HuH-7.5 (cell line): ENCODE measurements at regions not wholly inside any gene's neighbourhood (a gene's known extent, or its start where the extent isn't known, plus 50 kb on each side); places are given as distances from the start of the nearest gene placed in this dataset.

Experiments used
- DNase-seq: peaks from one replicate; pipeline ENCODE4 v3.0.0; 2011; ENCODE audit warnings: low spot score

DNA sequence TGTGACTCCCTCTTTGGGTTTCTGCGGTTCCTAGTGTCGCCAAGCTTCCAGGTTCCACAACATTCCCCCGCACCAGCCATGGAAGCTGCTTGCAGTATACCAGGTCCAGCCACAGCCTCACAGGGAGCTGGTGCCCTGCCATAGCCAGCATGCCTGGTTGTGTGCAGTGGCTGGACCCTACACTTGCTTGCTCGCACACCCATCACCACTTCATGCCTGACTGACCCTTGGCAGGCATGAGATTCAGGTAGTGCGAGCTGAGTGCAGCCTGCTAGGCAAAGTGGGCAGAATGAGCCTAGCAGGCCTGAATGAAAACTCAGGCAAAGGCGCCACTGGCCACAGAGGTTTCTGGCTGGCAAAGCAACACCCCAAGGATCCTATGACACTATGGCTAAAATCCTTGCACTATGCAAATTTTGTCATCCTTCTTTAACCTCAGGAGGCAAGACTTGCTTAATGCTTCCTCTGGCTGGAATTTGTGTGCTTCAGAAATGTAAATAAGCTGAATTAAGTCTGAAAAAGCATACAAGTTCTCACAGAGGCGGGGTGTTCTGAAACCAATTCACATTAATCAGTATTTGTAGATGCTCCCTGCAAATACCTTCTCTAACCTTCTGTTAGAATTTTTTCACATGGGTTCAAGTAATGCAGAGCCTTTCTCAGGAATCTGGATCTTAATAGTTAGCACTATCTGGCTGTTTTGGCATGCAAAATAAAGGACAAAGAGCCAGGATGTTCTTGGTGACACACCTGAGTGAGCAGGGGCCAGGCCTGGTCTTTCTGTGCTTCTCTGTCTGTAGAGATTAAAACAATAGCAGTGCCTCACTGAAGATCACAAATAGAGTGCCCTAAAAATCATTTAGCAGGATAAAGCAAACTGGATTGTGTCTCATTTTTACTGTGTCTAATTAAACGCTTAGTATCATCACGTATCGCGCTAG, 256.9 kb downstream of the GPATCH2 start:
- DNase-seq, result no peak

DNA sequence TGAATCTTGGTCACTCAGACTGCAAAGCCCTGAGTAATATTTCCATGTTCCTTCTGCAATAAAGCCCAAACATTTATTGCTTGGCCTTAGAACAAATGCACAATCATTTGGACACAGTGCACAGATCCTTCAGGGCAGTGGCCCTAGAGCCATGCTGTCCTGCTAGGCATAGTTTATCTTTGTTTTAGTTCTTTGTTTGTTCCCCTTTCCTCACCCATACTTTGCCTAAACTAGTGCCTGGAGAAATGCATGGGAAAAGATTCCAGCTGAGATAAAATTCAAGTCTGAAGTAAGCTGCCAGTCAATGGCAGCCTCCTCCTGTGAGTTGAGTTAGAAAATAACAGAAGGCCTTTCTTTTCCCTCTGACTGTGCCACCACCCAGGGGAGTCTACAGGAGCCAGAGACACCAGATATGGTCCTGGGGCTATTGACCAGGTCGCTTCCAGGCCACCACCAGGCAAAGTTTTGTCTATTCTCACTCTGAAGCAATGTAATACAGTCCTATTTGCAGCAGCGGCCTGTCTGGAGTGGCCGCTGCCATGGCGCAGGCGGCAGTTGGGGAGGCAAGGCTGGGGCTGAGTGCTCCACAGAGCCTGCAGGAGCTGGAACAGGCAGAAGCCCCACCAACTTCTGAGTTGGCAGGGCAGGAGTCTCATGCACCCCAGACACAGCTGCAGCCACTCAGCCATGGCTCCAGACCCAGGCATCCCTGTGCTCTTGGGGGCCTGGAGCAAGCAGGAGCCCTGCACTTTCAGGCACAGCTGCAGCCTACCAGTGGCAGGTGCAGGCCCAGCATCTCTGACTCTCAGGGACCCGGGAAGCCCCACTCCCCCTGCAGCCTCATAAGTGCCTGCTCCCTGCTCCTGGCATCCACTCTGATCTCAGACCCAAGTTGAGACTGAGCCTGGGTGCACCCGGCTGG, 258.6 kb downstream of the GPATCH2 start:
- DNase-seq, result no peak

DNA sequence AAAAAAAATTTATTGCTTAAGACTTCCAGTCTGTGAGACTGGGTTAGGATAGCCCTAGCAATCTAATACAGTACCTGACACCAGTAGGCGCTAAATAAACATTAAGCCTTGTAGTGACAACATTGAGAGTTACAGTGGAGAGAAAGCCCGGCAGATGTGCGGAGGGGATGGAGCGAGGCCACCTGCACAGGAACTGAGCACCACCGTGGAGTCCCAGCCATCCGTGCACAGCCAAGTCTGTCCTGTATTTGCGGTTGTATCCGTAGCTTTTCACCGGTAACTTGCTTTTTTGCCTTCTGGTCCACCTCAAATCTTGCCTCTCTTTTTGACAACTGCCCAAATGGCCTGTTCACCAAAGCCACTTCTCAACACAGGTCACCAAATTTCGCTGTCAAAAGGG, 260.1 kb downstream of the GPATCH2 start:
- DNase-seq, result no peak

DNA sequence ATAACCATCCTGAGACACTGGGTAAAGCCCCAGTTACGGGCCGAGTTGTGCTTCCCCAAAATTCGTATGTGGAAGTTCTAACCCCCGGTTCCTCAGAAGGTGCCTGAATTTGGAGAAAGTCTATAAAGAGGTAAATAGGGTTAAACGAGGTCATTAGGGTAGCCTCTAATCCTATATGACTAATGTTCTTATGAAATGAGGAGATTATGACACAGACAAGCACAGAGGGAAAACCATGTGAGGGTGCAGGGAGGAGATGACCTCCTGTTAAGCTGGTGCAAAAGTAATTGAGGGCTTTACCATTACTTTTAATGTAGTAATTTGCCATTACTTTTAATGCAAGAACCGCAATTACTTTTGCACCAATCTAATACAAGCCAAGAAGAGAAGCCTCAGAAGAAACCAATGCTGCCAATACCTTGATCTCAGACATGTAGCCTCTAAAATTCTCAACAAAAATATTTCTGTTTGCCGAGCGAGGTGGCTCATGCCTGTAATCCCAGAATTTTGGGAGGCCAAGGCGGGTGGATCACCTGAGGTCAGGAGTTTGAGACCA, 260.8 kb downstream of the GPATCH2 start:
- no peak for DNase-seq

DNA sequence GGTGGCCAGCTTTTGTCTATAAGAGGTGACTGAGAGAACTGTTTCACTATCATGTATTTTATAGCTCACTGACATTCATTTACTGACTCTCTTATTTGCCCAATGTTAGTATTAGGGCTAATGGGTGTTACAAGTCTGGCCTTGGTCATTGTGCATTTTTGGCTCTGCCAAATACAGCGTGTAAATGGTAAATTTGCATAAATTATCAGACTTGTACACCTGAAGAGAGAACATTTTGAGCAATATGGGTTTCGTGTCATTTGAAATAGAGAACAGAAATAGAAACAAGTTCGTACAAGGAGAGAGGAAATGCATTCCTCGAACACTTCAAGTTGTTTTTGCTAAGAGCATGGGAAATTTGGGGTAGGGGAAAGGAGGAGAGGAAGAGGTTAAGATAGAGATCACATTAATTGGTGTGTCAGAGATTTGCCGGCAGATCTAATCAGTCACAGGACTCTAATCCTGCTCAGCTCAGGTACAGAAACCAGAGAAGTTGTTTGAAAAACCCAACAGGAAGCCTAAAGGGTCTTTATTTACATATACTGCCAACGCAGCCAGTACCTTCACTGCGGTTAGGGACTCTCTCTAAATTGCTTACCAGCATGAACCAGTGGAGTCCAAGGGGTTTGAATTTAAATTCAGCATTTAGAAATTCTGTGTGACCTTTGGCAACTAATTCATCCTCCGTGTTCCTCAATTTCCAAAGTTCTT, 261.5 kb downstream of the GPATCH2 start:
- DNase-seq, result no peak

DNA sequence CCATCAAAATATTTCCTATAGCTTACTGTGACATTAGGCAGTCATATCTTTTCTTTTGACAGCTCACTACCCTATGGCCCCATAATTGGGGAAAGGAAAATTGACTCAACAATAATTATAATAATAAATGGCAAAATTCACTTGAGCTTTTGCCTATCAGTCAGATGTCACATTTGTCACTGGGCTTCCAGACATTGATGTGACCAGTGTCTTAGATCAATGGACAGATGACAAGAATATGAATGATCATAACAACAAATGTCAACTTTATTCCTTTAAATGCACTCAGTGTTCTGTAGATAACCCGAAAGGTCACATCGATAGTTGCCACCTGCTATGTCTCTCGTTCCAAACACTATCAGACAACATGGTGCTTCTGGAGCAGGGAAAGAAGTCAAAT, 266.7 kb downstream of the GPATCH2 start:
- DNase-seq, result no peak

DNA sequence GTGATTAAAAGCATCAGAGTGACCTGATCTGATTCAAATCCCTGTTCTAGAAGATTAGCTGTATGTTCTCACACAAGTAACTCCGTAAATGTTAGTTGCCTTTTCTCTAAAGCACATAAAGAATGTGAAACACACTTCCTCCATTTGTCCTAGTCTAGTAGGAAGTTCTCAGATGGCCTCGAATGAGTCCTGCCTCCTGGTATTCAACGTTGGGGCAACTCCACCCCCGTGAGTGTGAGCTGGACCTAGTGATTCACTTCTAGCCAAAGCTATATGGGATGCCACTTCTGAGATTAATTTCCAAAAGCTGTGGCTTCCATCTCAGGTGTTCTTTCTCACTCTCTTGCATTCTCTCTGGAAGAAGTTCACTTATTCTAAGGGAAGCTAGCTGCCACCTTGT, 267.6 kb downstream of the GPATCH2 start:
- no peak for DNase-seq

DNA sequence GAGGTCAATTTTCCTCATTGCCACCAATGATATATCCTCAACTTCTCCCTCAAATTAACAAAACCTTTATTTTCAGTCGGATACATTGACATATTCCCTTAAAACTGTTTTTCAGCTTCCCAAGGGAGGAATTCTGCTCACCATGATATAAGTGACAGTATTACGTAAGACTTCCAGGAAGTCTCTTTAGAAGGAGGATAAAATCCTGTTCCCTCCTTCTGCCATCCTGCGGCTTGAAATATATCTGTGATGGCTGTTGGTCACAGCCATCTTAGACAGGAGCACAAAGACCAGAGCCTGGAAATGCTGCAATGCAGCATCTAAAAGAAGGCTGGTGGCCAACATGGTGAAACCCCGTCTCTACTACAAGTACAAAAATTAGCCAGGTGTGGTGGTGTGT, 270.4 kb downstream of the GPATCH2 start:
- no peak for DNase-seq

DNA sequence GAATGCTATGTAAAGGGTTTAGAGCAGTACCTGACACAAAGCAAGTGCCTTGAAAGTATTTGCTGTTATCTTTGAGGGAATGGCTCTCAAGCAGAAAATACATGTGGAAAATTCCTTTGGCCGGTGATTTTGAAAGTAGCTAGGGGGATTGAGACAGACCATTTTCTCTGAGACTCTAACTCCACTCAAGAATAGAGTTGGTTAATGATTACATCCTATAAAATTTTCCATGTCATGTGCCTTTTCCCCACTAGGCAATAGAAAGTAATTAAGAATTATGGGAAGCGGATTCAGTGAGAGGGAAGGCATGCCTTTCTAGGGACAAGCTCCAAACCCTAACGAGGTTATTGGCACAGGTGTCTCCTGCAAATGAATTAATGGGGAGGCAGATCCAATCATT, 276.0 kb downstream of the GPATCH2 start:
- DNase-seq, result no peak

DNA sequence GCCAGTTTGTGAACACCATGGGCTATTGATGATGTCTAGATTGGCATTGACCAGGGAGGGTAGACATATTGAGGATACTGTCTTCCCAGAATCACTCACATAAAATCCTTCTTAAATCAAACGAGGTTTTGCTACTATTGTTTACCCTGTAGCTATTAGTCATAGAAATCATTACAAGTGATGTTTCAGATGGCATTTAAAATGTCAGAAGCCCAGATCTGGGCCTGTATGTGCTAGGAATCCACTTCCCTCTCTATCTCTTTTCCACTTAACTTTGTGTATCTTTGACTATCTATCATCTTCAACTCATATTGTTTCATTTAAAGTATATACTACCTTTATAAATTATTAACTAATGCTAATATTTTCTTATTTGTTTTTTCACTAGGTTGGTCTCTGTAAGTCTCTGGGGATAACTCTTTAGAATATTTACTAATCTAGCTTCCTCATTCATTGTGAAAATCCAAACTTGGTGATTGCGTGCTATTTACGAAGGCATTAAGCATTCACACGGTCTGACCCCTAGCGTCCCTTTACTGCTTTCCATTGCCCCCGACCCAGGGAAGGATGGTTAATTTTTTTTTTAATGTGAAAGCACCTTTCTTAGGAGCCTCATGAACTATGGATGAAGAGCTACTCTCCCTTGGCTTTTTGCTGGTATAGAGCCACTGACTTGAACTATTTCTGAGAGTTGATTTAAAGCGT, 281.8 kb downstream of the GPATCH2 start:
- DNase-seq, result no peak

DNA sequence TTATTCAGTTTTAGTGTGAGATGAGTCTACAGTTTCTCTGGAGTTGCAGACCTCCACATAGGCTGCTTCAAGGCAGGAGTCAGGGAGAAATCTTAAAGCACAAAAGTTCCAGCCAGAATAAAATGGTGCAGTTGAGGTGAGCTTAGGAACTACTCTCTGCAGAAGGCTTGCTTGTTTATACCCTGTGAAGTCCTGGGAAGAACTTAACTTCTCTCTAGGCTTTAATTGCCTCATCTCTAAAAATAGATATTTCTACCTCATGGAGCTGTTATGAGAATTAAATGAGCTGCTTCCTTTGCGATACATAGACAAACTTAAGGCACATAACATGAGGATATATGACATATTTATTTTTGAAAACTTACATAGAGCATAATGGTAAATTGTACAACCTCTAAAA, 286.2 kb downstream of the GPATCH2 start:
- no peak for DNase-seq

DNA sequence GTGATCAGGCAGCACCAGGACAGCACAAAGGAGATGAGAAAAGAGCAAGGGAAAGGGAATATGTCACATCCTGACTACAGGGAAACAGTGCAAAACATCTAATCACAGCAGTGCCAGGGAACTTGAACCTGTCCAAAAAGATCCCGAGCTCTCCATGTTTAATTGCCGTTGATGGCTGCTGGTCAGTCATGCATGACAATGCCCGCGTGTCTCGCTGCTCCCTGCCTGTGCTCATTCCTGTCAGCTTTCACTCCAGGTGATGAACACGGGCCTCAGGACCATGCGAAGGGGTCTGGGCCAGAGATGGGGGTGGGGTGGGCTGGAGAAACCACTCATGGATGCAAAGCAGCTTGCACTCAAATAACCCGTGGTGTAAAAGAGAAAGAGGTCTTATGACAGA, 287.0 kb downstream of the GPATCH2 start:
- no peak for DNase-seq

DNA sequence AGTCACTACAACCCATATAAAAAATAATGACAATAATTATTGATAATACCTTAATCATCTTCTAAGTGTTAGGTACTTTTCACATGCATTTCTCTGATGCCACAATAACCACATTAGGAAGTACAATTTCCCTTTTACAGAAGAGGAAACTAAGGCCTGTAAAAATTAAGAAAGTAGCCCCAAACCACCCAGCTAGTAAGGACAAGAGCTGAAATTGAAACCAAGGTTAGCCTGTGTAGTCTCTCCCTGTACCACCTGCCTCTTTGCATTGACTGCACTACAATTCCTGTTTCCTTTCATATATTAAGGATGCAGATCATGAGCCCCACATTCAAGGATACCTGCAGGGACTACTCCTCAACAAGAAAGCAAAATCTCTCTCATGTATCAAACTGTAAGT, 288.8 kb downstream of the GPATCH2 start:
- DNase-seq, result no peak

DNA sequence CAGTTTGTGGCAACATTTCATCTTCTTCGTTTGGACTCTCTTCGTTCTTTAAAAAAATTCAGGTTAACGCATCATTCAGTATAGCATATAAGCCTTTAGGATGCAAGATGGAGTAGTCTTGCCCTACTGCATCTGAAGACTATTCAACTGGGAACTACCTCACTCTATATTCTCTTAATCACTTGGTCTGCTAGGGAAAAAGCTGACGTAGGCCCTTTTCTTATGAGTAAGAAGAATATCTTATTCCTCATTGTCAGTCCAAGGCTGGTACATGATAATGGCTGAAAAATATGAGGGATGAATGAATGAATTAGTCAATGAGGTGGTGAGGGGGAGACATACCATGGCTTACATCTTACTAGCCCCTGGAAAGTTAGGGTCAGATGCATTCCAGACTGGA, 294.2 kb downstream of the GPATCH2 start:
- no peak for DNase-seq

DNA sequence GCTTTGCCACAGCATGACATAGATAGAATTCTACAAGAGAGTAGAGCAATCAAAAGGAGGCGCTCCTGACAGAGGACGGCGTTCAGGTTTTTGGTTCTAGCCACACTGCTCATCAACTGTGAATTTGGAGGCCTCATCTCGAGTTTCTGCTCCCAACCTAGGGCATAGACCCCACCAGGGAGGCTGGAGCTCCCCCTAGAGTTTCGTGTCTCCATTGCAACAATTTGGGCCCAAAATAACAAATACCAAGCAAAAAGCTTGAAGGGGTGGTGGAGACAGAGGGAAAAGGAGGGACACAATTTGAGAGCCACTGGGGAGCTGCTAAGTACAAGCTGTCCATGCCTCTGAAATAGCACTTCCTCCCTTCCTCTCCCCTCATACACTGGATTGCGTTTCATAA, 297.0 kb downstream of the GPATCH2 start:
- DNase-seq, result peak; percentile 39

DNA sequence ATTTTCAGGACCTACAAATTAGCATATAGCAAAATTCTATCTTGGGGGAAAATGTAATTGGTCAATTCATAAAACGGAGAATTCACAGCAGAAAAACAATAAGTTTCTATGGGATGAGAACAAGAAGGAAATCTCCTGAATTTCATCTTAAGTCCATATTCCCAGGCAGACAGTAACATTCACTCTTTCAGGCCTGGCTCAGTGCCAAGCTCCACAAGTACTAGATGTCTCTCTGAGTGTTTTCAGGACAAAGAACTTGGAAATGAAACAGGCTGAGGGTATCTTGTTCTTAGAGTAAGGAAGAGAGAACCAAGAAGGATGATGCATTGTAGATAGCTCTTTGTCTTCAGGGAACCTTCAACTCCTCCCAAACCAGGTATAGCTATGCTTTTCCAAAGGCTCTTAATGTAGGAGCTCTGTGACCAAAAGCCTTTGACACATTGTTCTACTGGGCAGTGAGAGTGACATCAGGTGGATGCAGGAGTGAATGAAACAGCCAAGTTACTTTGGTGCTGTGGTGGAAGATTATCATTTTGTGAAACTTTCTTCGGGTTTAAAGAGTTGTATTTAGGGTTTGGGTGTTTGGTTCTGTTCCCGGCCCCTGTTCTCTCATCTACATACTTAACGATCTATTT, 298.3 kb downstream of the GPATCH2 start:
- DNase-seq, result no peak

DNA sequence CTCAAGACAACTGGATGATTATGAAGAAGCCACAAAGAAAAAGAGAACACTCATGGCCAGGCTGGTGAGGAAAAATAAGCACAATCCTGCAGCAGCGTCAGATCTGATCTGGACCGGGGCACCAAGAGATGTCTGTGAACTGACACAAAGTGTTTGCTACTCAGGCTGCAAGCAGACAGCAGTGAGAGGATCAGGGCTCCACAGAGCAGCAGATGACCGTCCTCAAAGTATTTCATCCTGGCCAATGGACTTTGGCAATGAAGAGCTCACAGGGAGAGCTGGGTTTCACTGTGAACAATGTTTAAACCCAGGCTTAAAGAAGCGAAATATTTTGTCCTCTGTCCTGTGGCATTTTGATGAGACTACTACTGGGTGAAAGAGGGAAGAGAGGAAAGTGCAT, 299.2 kb downstream of the GPATCH2 start:
- no peak for DNase-seq

DNA sequence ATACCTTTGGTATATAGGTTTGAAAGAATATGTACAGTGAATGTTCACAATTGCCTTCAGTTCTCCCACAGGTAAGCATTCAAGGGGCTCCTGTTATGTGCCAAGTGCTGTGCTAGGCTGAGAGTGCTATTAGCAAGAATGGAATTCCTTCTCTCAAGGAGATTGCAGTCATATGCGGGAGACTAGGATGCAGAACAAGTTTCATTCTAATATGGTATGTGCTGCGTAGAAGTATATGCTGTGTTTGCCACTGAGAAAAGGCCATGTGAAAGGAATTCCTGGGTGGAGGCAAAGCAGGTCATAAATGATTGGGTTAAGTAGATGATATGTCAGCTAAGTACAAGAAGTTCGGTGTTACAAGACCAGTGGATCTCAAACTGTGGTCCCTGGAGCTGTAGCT, 303.0 kb downstream of the GPATCH2 start:
- DNase-seq, result no peak

DNA sequence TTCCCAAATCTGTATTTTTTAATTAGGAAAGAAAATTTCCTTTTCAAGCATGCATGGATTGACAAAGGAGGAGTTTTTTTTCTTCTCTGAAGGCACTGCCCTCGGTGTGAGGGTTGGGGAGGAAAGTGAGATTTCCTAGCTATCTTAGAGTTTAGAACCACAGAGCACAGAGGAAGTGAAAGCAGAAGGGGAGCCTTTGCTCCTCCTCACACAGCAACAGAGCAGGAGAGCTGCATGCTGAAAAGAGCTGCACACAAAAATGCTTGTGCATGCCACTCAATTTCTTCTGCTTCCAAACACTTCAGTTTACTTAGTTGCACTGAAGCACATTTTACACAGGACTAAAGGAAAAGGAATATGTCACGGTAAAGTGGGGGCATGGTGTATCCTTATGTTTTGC, 308.1 kb downstream of the GPATCH2 start:
- no peak for DNase-seq

DNA sequence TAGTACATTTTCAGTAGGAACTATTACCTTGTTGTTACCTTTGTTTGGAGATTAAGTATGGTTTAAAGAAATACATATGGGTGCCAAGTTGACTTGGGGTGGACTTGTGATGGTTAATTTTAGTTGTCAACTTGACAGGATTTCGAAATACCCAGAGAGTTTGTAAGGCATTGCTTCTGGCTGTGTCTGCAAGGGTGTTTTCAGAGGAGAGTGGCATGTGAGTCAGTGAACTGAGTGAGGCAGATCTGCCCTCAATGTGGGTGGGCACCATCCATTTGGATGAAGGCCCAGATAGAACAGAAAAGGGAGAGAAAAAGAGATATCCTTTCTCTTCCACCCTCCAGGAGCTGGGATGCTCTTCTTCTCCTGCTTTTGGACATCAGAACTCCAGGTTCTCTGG, 315.5 kb downstream of the GPATCH2 start:
- no peak for DNase-seq

DNA sequence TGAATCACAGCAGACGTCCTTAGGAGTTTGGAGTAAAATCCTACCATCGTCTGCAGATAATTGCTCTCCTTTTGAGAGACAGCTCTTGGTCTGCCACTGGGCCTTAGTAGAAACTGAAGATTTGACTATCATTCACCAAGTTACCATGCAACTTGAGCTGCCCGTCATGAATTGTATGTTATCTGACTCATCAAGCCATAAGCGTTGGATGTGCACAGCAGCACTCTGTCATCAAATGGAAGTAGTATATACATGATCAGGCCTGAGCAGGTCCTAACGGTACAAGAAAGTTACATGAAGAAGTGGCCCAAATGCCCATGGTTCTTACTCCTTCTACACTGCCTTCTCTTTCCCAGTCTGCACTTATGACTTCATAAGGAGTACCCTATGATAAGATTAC, 317.8 kb downstream of the GPATCH2 start:
- DNase-seq, result no peak
